Lower leg skin (tissue), 4 donors: ENCODE measurements at regions not wholly inside any gene's neighbourhood (a gene's known extent, or its start where the extent isn't known, plus 50 kb on each side); places are given as distances from the start of the nearest gene placed in this dataset.
A peak's percentile ranks its signal among the peaks of the same experiment; 100 is the strongest.

Source experiments
- DNase-seq, 2 donors: peaks; one replicate each; pipeline ENCODE4 v3.0.0-alpha.2; 2019; ENCODE audit warnings: low spot score in 2 of 2
- H3K4me3 ChIP-seq: fragments of 200-600 bp; sonication (generic); 2 replicates; pipeline ENCODE4 v1.5.1; 2017; ENCODE audit warnings: mild to moderate bottlenecking, low read depth; ENCODE audit not compliant: poor library complexity, severe bottlenecking
- POLR2A ChIP-seq, 2 donors: fragments of 450-650 bp; IDR thresholded peaks; one replicate each; pipeline ENCODE4 v1.6.1; 2016 to 2017; ENCODE audit warnings: antibody characterized with exemption in 2 of 2, mild to moderate bottlenecking in 1 of 2, moderate library complexity in 1 of 2
- WGBS, 2 donors: methylation state at CpG; one replicate each; pipeline ENCODE4 v1.1.5; 2018; 5-methylcytosine and 5-hydroxymethylcytosine counted together
- intact Hi-C: fragments of 100-400 bp; cut with DNase I; formaldehyde crosslinking; loops from one replicate; pipeline ENCODE4 v1.15.0; 2023; ENCODE audit warnings: low total_unique reads
- TF ChIP-seq, protein P1 (sequence below), 3 donors: fragments of 450-650 bp; IDR thresholded peaks; one replicate each; pipeline ENCODE4 v1.5.1; 2016; ENCODE audit warnings: antibody characterized with exemption in 3 of 3, mild to moderate bottlenecking in 3 of 3, moderate library complexity in 2 of 3

DNA sequence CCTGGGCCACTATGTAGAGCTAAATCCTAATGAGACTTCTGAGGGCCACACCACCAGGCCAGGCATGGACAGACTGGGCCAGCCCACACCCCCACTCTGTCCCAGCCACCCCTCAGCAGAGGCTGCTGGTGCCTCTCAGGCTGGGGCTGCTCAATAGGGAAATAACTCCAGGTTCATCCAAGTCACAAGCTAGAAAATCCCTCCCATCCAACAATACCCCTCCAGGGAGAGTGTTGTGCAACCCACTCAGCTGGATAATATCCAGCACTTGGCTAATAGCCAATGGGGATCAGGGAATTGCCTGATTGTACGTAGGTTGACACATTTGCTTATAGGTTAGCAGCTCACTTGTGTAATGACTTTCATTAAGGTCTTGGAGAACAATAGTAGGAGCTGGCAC lies 64.1 kb upstream of the WNT11 start:
- H3K4me3 ChIP-seq, result no peak overlapping the region
- DNase-seq, result peak; percentile 60 to 90
- no peak for TF ChIP-seq POLR2A (IDR thresholded peaks at IDR 0.05)
- TF ChIP-seq, protein P1, sequence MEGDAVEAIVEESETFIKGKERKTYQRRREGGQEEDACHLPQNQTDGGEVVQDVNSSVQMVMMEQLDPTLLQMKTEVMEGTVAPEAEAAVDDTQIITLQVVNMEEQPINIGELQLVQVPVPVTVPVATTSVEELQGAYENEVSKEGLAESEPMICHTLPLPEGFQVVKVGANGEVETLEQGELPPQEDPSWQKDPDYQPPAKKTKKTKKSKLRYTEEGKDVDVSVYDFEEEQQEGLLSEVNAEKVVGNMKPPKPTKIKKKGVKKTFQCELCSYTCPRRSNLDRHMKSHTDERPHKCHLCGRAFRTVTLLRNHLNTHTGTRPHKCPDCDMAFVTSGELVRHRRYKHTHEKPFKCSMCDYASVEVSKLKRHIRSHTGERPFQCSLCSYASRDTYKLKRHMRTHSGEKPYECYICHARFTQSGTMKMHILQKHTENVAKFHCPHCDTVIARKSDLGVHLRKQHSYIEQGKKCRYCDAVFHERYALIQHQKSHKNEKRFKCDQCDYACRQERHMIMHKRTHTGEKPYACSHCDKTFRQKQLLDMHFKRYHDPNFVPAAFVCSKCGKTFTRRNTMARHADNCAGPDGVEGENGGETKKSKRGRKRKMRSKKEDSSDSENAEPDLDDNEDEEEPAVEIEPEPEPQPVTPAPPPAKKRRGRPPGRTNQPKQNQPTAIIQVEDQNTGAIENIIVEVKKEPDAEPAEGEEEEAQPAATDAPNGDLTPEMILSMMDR (IDR thresholded peaks at IDR 0.05), result no peak
- 33 to 47% methylated on average over 1 of the region's 1 CpG for WGBS, 2 donors
- intact Hi-C loops, result no loop called here

GRCh38 chr11:76269661-76270261 lies 63.5 kb upstream of the WNT11 start:
- H3K4me3 ChIP-seq, result no peak overlapping the region
- DNase-seq, result no peak
- no peak for TF ChIP-seq POLR2A (IDR thresholded peaks at IDR 0.05)
- TF ChIP-seq, protein P1 (IDR thresholded peaks at IDR 0.05), result no peak
- intact Hi-C loops, result no loop called here
- WGBS, 2 donors, result 71 to 75% methylated on average over 13 of the region's 13 CpGs

GRCh38 chr11:76269247-76269646 lies 62.9 kb upstream of the WNT11 start:
- intact Hi-C loops, result no loop called here
- H3K4me3 ChIP-seq, result no peak overlapping the region
- DNase-seq, result no peak
- TF ChIP-seq, protein P1 (IDR thresholded peaks at IDR 0.05), result no peak
- no peak for TF ChIP-seq POLR2A (IDR thresholded peaks at IDR 0.05)
- 75 to 84% methylated on average over 6 of the region's 6 CpGs for WGBS, 2 donors

DNA sequence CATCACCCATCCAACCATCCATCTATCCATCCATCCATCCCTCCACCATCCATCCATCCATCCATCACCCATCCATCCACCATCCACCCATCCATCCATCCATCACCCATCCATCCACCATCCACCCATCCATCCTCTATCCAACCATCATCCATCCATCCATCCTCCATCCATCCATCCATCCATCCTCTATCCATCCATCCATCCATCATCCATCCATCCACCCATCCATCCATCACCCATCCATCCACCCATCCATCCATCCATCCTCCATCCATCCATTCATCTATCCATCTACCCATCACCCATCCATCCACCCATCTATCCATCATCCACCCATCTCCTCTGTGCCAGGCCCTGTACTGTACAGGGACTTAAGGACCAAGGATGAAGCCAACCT lies 62.2 kb upstream of the WNT11 start:
- no peak overlapping the region for H3K4me3 ChIP-seq
- DNase-seq, result no peak
- no peak for TF ChIP-seq POLR2A (IDR thresholded peaks at IDR 0.05)
- TF ChIP-seq, protein P1 (IDR thresholded peaks at IDR 0.05), result no peak
- intact Hi-C loops, result no loop called here

DNA sequence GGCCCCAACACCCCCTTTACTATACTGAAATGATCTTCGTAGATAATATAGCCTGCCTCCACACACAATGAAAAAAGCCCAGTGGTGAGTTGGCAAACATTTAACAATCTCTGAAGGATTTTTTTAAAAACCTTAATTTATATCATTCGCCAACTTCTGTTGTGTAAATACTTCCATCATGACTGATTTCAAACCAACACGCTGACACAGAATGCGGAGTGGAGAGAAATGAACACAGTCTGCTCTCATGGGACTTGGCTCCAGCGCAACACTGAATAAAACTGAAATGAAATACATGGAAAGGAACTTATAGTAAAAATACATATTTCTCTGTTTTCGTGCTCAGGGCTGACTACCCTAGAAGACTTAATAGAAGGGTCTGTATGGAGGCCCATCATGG lies 61.3 kb upstream of the WNT11 start:
- H3K4me3 ChIP-seq, result no peak overlapping the region
- WGBS, 2 donors, result 70 to 85% methylated on average over 6 of the region's 6 CpGs
- DNase-seq, result no peak
- TF ChIP-seq POLR2A (IDR thresholded peaks at IDR 0.05), result no peak
- TF ChIP-seq, protein P1 (IDR thresholded peaks at IDR 0.05), result no peak
- intact Hi-C loops, result no loop called here
